Endodermal cell (in vitro differentiated cells): ENCODE measurements at regions not wholly inside any gene's neighbourhood (a gene's known extent, or its start where the extent isn't known, plus 50 kb on each side); places are given as distances from the start of the nearest gene placed in this dataset.

Experiments used
- DNase-seq: peaks from one replicate; pipeline ENCODE4 v3.0.0-alpha.2; 2017
- H3K27ac ChIP-seq: 2 replicates; pipeline ENCODE4 v1.5.1; 2013; ENCODE audit warnings: mild to moderate bottlenecking, low read depth, low read length, moderate library complexity
- H3K27me3 ChIP-seq: 2 replicates; pipeline ENCODE4 v1.6.1; 2013; ENCODE audit warnings: mild to moderate bottlenecking, low read length, moderate library complexity; ENCODE audit not compliant: insufficient read depth, control insufficient read depth, poor library complexity, severe bottlenecking
- H3K36me3 ChIP-seq: 2 replicates; pipeline ENCODE4 v1.7.0; 2013; ENCODE audit warnings: mild to moderate bottlenecking, low read length, moderate library complexity; ENCODE audit not compliant: control insufficient read depth, insufficient read depth
- H3K4me1 ChIP-seq: one replicate; pipeline ENCODE4 v1.7.0; 2013; ENCODE audit warnings: low read length; ENCODE audit not compliant: control insufficient read depth, insufficient read depth
- H3K4me3 ChIP-seq: 2 replicates; pipeline ENCODE4 v1.5.1; 2013; ENCODE audit warnings: mild to moderate bottlenecking, low read length, moderate library complexity
- H3K9ac ChIP-seq: 2 replicates; pipeline ENCODE4 v1.6.1; 2013; ENCODE audit warnings: mild to moderate bottlenecking, low read length, moderate library complexity; ENCODE audit not compliant: poor library complexity, severe bottlenecking; ENCODE audit errors: extremely low read depth
- H3K9me3 ChIP-seq: 2 replicates; pipeline ENCODE4 v1.6.1; 2013; ENCODE audit warnings: mild to moderate bottlenecking, low read length, moderate library complexity; ENCODE audit not compliant: control insufficient read depth
- H3K27ac Mint-ChIP-seq: 2 replicates; pipeline ENCODE4 v1.8.0; 2020; ENCODE audit warnings: mixed read lengths
- H3K27me3 Mint-ChIP-seq: 2 replicates; pipeline ENCODE4 v1.8.0; 2021; ENCODE audit warnings: mild to moderate bottlenecking, mixed read lengths; ENCODE audit not compliant: insufficient read depth
- H3K36me3 Mint-ChIP-seq: 2 replicates; pipeline ENCODE4 v1.8.0; 2020; ENCODE audit warnings: low read depth, mixed read lengths
- H3K4me1 Mint-ChIP-seq: 2 replicates; pipeline ENCODE4 v1.8.0; 2020; ENCODE audit warnings: mixed read lengths
- H3K4me3 Mint-ChIP-seq: 2 replicates; pipeline ENCODE4 v1.8.0; 2020; ENCODE audit warnings: mild to moderate bottlenecking, moderate library complexity, mixed read lengths
- H3K9me3 Mint-ChIP-seq: 2 replicates; pipeline ENCODE4 v1.8.0; 2020; ENCODE audit warnings: mild to moderate bottlenecking, mixed read lengths
- WGBS, 2 experiments: methylation state at CpG; one replicate each; pipeline versions ENCODE4 v1.1.5 to v1.1.7; 2013; ENCODE audit warnings: missing lambda C conversion rate in 2 of 2, mixed read lengths in 1 of 2; ENCODE audit not compliant: insufficient coverage in 1 of 2, insufficient read length in 1 of 2; 5-methylcytosine and 5-hydroxymethylcytosine counted together
- TF ChIP-seq, protein P1 (sequence below): fragments of 200-600 bp; sonication (generic); conservative IDR thresholded peaks from 2 replicates; pipeline ENCODE4 v1.5.0; 2021; ENCODE audit warnings: antibody characterized with exemption, mild to moderate bottlenecking

DNA sequence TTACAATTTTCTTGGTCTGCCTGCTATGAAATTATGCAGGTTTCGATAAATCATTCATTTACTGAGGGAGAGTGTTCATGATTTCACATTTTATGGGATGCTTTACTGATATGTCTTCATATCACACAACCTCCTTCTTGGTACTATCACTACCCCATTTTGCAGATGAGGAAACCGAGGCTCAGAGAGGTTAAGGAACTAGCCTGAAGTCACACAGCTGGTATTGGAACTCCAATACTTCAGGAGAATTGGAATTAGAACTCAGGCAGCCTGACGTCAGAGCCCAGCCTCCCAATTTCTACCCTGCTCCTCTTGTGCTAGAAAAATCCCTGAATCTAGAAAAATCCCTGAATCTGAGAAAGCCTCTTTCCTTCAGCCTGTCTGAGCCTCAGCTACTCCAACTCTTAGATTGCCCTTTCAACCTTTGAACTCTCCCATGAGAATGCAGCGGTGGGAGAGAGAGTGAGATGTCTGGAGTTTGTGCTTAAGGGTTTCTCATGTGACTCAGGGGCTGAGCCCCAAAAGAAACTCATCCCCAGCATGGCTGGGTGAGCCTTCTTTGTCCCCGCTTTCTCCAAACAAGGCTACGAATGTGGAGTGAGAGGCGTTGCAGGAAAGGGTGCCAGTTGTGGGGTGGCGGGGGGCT lies 50.8 kb upstream of the IFNLR1 start:
- Mint-ChIP-seq H3K27ac (no peak overlapping the region), H3K4me1 (peaks cover 1% of the 10 kb centered on the region), H3K27me3 (no peaks in the 10 kb centered on the region), H3K9me3 (no peaks in the 10 kb centered on the region), H3K36me3 (no peaks in the 10 kb centered on the region), H3K4me3 (no peak overlapping the region)
- no peak for DNase-seq
- TF ChIP-seq, protein P1, sequence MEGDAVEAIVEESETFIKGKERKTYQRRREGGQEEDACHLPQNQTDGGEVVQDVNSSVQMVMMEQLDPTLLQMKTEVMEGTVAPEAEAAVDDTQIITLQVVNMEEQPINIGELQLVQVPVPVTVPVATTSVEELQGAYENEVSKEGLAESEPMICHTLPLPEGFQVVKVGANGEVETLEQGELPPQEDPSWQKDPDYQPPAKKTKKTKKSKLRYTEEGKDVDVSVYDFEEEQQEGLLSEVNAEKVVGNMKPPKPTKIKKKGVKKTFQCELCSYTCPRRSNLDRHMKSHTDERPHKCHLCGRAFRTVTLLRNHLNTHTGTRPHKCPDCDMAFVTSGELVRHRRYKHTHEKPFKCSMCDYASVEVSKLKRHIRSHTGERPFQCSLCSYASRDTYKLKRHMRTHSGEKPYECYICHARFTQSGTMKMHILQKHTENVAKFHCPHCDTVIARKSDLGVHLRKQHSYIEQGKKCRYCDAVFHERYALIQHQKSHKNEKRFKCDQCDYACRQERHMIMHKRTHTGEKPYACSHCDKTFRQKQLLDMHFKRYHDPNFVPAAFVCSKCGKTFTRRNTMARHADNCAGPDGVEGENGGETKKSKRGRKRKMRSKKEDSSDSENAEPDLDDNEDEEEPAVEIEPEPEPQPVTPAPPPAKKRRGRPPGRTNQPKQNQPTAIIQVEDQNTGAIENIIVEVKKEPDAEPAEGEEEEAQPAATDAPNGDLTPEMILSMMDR, result no peak
- WGBS, 2 experiments, result 94 to 97% methylated on average over 5 to 8 of the region's 8 CpGs
- Histone ChIP-seq H3K27me3 (no peaks in the 10 kb centered on the region), H3K9ac (no peak overlapping the region), H3K27ac (no peak overlapping the region), H3K36me3 (no peaks in the 10 kb centered on the region), H3K4me3 (no peak overlapping the region), H3K4me1 (no peaks in the 10 kb centered on the region), H3K9me3 (peaks cover 12% of the 10 kb centered on the region)

DNA sequence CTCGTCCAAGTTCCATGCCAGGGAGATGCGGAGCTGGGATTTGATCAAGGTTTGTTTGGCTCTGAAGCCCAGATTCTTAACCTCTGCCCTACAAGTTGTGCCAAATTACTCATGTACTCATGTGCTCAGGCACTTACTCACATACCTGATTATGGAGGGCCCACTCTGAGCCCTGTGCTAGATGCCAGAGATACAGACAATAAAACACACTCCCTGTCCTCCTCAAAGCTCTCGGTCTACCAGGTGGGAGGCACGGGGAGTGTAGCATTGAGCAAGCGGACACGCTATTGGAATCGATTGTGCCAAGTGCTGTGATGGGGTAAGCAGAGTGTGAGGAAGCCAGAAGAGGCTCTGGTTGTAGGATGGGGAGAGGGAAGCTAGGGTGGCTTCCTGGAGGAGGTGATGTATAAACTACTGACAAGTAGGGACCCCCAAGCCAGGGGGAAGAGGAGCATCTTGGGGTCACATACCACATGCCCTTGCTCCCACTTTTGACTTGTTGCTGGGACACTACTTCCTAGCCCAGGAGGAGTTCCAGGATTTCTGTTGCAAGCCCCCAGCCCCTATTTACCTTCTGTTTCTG lies 49.8 kb upstream of the IFNLR1 start:
- Mint-ChIP-seq H3K4me3 (no peak overlapping the region), H3K27ac (no peak overlapping the region), H3K36me3 (no peaks in the 10 kb centered on the region), H3K9me3 (no peaks in the 10 kb centered on the region), H3K4me1 (peaks cover 1% of the 10 kb centered on the region), H3K27me3 (no peaks in the 10 kb centered on the region)
- Histone ChIP-seq H3K36me3 (no peaks in the 10 kb centered on the region), H3K9ac (no peak overlapping the region), H3K9me3 (peaks cover 13% of the 10 kb centered on the region), H3K4me1 (no peaks in the 10 kb centered on the region), H3K27me3 (no peaks in the 10 kb centered on the region), H3K4me3 (no peak overlapping the region), H3K27ac (no peak overlapping the region)
- no peak for DNase-seq
- 70 to 85% methylated on average over 3 to 7 of the region's 7 CpGs for WGBS, 2 experiments
- TF ChIP-seq, protein P1, result no peak
